GM12864 (cell line): ENCODE measurements at regions not wholly inside any gene's neighbourhood (a gene's known extent, or its start where the extent isn't known, plus 50 kb on each side); places are given as distances from the start of the nearest gene placed in this dataset.

Experiments used
- DNase-seq: peaks from one replicate; pipeline ENCODE4 v3.0.0-alpha.2; 2011; ENCODE audit warnings: low read depth
- H3K4me3 ChIP-seq: 2 replicates; pipeline ENCODE4 v1.5.1; 2011; ENCODE audit warnings: mild to moderate bottlenecking, low read depth, low read length, control low read depth
- CTCF ChIP-seq: IDR thresholded peaks from 2 replicates; pipeline ENCODE4 v1.5.1; 2011; ENCODE audit warnings: low read depth, mild to moderate bottlenecking, moderate library complexity, low read length, control low read depth, inconsistent platforms; ENCODE audit errors: missing control alignments

- H3K4me3 ChIP-seq = no peak overlapping the region
- no peak for DNase-seq
- no peak for TF ChIP-seq CTCF
These were observed 123.3 kb upstream of the B3GAT1 start for GRCh38 chr11:134535029-134536025.

- TF ChIP-seq CTCF = no peak
- no peak for DNase-seq
- no peak overlapping the region for H3K4me3 ChIP-seq
These were observed 121.5 kb upstream of the B3GAT1 start for GRCh38 chr11:134533511-134533910.

GRCh38 chr11:134532921-134533421, 120.9 kb upstream of the B3GAT1 start:
- TF ChIP-seq CTCF = no peak
- no peak for DNase-seq
- no peak overlapping the region for H3K4me3 ChIP-seq

GRCh38 chr11:134532131-134532920, 120.3 kb upstream of the B3GAT1 start:
- H3K4me3 ChIP-seq = no peak overlapping the region
- DNase-seq = no peak
- TF ChIP-seq CTCF = no peak

GRCh38 chr11:134531327-134532130, 119.5 kb upstream of the B3GAT1 start:
- TF ChIP-seq CTCF = no peak
- DNase-seq = no peak

GRCh38 chr11:134530636-134531326, 118.7 kb upstream of the B3GAT1 start:
- no peak for TF ChIP-seq CTCF

More at GRCh38 chr11:134531327-134532130, 119.5 kb upstream of the B3GAT1 start:
- H3K4me3 ChIP-seq = no peak overlapping the region

More at GRCh38 chr11:134530636-134531326, 118.7 kb upstream of the B3GAT1 start:
- DNase-seq = no peak
- H3K4me3 ChIP-seq = no peak overlapping the region
